AG04449 (cell line): ENCODE measurements at regions not wholly inside any gene's neighbourhood (a gene's known extent, or its start where the extent isn't known, plus 50 kb on each side); places are given as distances from the start of the nearest gene placed in this dataset.
"Not testable (repeated sequence)": the region's sequence is repeated elsewhere in the genome, so short reads cannot be mapped to it uniquely, and the experiment has no call there.

Experiments
- CTCF ChIA-PET: fragments of 350-600 bp; formaldehyde crosslinking; extraction: SDS; loops from one replicate; lab custom pipeline; 2021; ENCODE audit warnings: antibody characterized with exemption; lab: Yijun Ruan, JAX
- POLR2A ChIA-PET: fragments of 400-600, 350-600 bp; formaldehyde crosslinking; extraction: SDS; loops from one replicate; lab custom pipeline; 2020; ENCODE audit warnings: antibody characterized with exemption, inconsistent platforms; lab: Yijun Ruan, JAX
- DNase-seq: peaks from one replicate; pipeline ENCODE4 v3.0.0-alpha.2; 2010; ENCODE audit warnings: low read depth, low spot score
- H3K4me3 ChIP-seq: 2 replicates; pipeline ENCODE4 v1.5.1; 2011; ENCODE audit warnings: low read depth, mild to moderate bottlenecking, control low read depth, low read length
- TF ChIP-seq, protein P1 (sequence below): IDR thresholded peaks from one replicate; pipeline ENCODE4 v1.5.1; 2011; ENCODE audit warnings: mild to moderate bottlenecking, moderate library complexity, low read length, control low read depth, inconsistent platforms; ENCODE audit not compliant: insufficient read depth; ENCODE audit errors: missing control alignments

DNA sequence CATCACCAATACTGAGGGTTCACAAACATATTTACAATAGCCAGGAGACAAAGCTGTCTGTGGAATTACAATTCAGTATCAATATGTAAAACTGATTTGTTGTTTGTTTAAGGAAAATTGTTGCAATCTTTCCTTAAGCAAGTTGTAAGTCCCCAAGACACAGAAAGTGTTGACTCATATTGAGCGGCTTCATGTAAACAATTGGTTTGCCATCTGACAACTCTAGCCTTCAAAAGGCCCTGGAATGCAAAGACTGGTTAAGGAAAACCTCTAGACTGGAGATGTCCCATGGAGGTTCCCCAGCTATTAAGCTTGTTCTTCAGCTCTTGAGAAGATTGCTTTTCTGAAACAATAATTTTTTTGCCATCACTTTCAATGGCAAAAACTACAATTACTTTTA is 283.7 kb upstream of the PROK2 start:
- DNase-seq, result no peak
- CTCF ChIA-PET, result no interaction called here
- TF ChIP-seq, protein P1, sequence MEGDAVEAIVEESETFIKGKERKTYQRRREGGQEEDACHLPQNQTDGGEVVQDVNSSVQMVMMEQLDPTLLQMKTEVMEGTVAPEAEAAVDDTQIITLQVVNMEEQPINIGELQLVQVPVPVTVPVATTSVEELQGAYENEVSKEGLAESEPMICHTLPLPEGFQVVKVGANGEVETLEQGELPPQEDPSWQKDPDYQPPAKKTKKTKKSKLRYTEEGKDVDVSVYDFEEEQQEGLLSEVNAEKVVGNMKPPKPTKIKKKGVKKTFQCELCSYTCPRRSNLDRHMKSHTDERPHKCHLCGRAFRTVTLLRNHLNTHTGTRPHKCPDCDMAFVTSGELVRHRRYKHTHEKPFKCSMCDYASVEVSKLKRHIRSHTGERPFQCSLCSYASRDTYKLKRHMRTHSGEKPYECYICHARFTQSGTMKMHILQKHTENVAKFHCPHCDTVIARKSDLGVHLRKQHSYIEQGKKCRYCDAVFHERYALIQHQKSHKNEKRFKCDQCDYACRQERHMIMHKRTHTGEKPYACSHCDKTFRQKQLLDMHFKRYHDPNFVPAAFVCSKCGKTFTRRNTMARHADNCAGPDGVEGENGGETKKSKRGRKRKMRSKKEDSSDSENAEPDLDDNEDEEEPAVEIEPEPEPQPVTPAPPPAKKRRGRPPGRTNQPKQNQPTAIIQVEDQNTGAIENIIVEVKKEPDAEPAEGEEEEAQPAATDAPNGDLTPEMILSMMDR, result no peak
- H3K4me3 ChIP-seq, result no peak overlapping the region
- POLR2A ChIA-PET, result no interaction called here

DNA sequence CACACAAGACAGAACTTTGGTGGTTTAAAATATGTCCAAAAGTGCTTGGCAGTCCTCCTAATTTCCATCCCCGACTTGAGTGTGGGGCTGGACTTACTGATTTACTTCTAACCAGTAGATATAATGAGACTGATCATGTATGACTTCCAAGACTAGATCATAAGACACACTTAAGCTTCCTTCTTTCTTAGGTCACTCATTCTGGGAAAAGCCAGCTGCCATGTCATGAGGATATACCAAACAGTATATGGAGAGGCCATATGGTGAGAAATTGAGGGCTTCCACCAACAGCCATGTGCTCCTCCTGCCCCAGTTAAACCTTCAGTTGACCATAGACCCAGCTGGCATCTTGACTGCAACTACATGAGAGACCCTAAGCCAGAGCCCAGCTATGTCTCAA is 282.8 kb upstream of the PROK2 start:
- POLR2A ChIA-PET, result no interaction called here
- TF ChIP-seq, protein P1, result no peak
- DNase-seq, result no peak
- H3K4me3 ChIP-seq, result no peak overlapping the region
- CTCF ChIA-PET, result no interaction called here

- ChIA-PET POLR2A (no interaction called here), CTCF (no interaction called here)
- TF ChIP-seq, protein P1, result no peak
- no peak overlapping the region for H3K4me3 ChIP-seq
- no peak for DNase-seq
Measured at GRCh38 chr3:72065872-72066641, 281.1 kb upstream of the PROK2 start.

DNA sequence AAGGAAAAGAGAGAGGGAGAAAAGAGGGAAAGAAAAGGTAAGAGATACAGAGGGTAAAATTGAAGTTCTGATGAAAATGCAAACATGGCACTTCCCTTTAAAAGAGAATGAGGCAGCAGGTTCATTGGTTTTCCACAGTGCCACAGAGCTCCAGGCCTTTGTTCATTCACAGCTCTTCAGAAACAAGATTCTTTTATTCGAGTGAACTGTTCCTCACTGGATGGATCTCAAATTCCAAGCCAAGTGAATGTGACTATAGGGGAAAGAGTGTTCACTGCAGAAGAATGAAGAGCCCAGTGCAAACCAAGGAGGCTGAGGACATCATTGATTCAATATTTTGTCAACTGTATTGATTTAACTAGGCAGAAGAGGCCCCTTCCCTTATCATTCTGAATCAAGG is 280.3 kb upstream of the PROK2 start:
- ChIA-PET CTCF (no interaction called here), POLR2A (no interaction called here)
- no peak for DNase-seq
- H3K4me3 ChIP-seq, result no peak overlapping the region
- TF ChIP-seq, protein P1, result no peak

DNA sequence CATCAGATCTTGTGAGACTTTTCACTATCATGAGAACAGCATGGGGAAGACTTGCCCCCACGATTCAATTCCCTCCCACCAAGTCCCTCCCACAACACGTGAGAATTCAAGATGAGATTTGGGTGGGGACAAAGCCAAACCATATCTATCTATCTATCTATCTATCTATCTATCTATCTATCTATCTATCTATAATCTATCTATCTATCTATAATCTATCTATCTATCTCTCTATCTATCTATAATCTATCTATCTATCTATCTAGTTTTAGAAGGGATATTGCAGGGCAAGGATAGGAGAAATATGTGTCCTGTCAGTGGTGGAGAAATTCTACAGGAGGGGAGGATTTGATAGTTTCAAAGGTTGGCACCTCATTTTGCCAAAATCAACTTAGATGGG is 279.8 kb upstream of the PROK2 start:
- DNase-seq, POLR2A ChIA-PET, H3K4me3 ChIP-seq, CTCF ChIA-PET: not testable (repeated sequence)

- H3K4me3 ChIP-seq, result no peak overlapping the region
- TF ChIP-seq, protein P1, result no peak
- CTCF ChIA-PET, result interaction anchor here (1.1 kb wide), 1 partner anchor 761 kb away, joined by 4 read pairs; no protein-coding TSS in a partner anchor
- DNase-seq, result no peak
- POLR2A ChIA-PET, result interaction anchor here (1.5 kb wide), 1 partner anchor 20 kb away, joined by 3 read pairs; no protein-coding TSS in a partner anchor
Measured at GRCh38 chr3:72062017-72062416, 277.1 kb upstream of the PROK2 start.

DNA sequence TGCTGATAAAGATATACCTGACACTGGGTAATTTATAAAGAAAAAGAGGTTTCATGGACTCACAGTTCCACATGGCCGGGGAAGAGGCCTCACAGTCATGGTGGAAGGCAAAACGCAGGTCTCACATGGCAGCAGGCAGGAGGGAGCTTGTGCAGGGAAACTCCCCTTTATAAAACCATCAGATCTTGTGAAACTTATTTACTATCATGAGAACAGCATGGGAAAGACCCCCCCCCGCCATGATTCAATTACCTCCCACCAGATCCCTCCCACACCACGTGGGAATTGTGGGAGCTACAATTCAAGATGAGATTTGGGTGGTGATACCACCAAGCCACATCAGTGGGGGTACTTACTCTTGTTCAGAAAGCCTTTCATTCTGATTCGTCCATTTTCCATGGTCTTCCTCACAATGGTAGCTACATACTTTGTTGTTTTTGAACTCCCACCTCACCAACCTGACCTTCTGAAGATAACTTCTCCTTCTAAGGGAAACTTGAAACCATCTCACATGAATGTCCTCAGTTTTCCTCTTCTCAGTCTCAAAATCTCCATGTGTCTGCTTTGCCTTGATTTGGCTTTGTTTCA is 275.6 kb upstream of the PROK2 start:
- CTCF ChIA-PET, result interaction anchor here (1.1 to 1.5 kb wide), 2 partner anchors 11 to 762 kb away, joined by 3 to 4 read pairs; no protein-coding TSS in a partner anchor
- TF ChIP-seq, protein P1, result no peak
- POLR2A ChIA-PET, result interaction anchor here (1.5 kb wide), 1 partner anchor 18 kb away, joined by 3 read pairs; no protein-coding TSS in a partner anchor
- H3K4me3 ChIP-seq, result no peak overlapping the region
- no peak for DNase-seq
